HEK293 (cell line): ENCODE measurements at regions not wholly inside any gene's neighbourhood (a gene's known extent, or its start where the extent isn't known, plus 50 kb on each side); places are given as distances from the start of the nearest gene placed in this dataset.

Experiments
- CTCF ChIA-PET: fragments of 350-600 bp; formaldehyde crosslinking; extraction: SDS; loops from one replicate; lab custom pipeline; 2021; ENCODE audit warnings: antibody characterized with exemption; lab: Yijun Ruan, JAX
- POLR2A ChIA-PET: fragments of 300-600 bp; formaldehyde crosslinking; extraction: SDS; loops from one replicate; lab custom pipeline; 2020; ENCODE audit warnings: antibody characterized with exemption, inconsistent platforms; lab: Yijun Ruan, JAX
- H3K27ac ChIP-seq: fragments of 200-500 bp; sonication (Bioruptor generic); 2 replicates; pipeline ENCODE4 v1.5.1; 2014; ENCODE audit warnings: low read depth, low read length, control low read depth, inconsistent platforms; ENCODE audit errors: extremely low read depth
- H3K36me3 ChIP-seq, 2 experiments: fragments of 200-500 bp in 1 of 2; sonication (Bioruptor generic) in 1 of 2; 1 replicate in 1 of 2; 2 replicates in 1 of 2; pipeline ENCODE4 v1.5.1; 2014 to 2017; ENCODE audit warnings: inconsistent platforms in 2 of 2, low read length in 2 of 2; ENCODE audit not compliant: control insufficient read depth in 2 of 2, insufficient read depth in 1 of 2
- H3K4me1 ChIP-seq: fragments of 200-500 bp; sonication (Bioruptor generic); 2 replicates; pipeline ENCODE4 v1.5.1; 2014; ENCODE audit warnings: mild to moderate bottlenecking, low read length, inconsistent platforms; ENCODE audit not compliant: control insufficient read depth, insufficient read depth
- H3K4me3 ChIP-seq: 2 replicates; pipeline ENCODE4 v1.5.1; 2011; ENCODE audit warnings: low read depth, mild to moderate bottlenecking, control low read depth, low read length, moderate library complexity
- H3K9me3 ChIP-seq: fragments of 200-500 bp; sonication (Bioruptor generic); 2 replicates; pipeline ENCODE4 v1.5.1; 2014; ENCODE audit warnings: low read depth, low read length, inconsistent platforms; ENCODE audit not compliant: control insufficient read depth, insufficient read depth
- KLF1 ChIP-seq: fragments of 450-650 bp; formaldehyde crosslinking; IDR thresholded peaks from 2 replicates; pipeline ENCODE4 v1.5.1; 2016; ENCODE audit warnings: missing biosample characterization, missing genetic modification characterization
- OSR2 ChIP-seq: fragments of 450-650 bp; formaldehyde crosslinking; IDR thresholded peaks from 2 replicates; pipeline ENCODE4 v1.5.1; 2016; ENCODE audit warnings: missing biosample characterization, missing genetic modification characterization
- RBAK ChIP-seq: fragments of 450-650 bp; formaldehyde crosslinking; IDR thresholded peaks from 2 replicates; pipeline ENCODE4 v1.5.1; 2016; ENCODE audit warnings: missing biosample characterization, missing genetic modification characterization
- SP3 ChIP-seq: fragments of 450-650 bp; formaldehyde crosslinking; IDR thresholded peaks from 2 replicates; pipeline ENCODE4 v1.5.1; 2016; ENCODE audit warnings: missing biosample characterization, missing genetic modification characterization
- ZNF10 ChIP-seq: fragments of 450-650 bp; formaldehyde crosslinking; IDR thresholded peaks from 2 replicates; pipeline ENCODE4 v1.5.1; 2017; ENCODE audit warnings: missing biosample characterization, missing genetic modification characterization
- ZNF138 ChIP-seq: fragments of 450-650 bp; formaldehyde crosslinking; IDR thresholded peaks from 2 replicates; pipeline ENCODE4 v1.5.1; 2016; ENCODE audit warnings: missing biosample characterization, missing genetic modification characterization, borderline replicate concordance
- ZNF146 ChIP-seq: fragments of 450-650 bp; formaldehyde crosslinking; IDR thresholded peaks from 2 replicates; pipeline ENCODE4 v1.5.1; 2016; ENCODE audit warnings: missing biosample characterization, missing genetic modification characterization
- ZNF155 ChIP-seq: fragments of 450-650 bp; formaldehyde crosslinking; IDR thresholded peaks from 2 replicates; pipeline ENCODE4 v1.5.1; 2016; ENCODE audit warnings: missing biosample characterization, missing genetic modification characterization
- ZNF221 ChIP-seq: fragments of 450-650 bp; formaldehyde crosslinking; IDR thresholded peaks from 2 replicates; pipeline ENCODE4 v1.5.1; 2017; ENCODE audit warnings: missing biosample characterization, missing genetic modification characterization, borderline replicate concordance
- ZNF311 ChIP-seq: fragments of 450-650 bp; formaldehyde crosslinking; IDR thresholded peaks from 2 replicates; pipeline ENCODE4 v1.5.1; 2017; ENCODE audit warnings: missing biosample characterization, missing genetic modification characterization, borderline replicate concordance
- ZNF473 ChIP-seq: fragments of 450-650 bp; formaldehyde crosslinking; IDR thresholded peaks from 2 replicates; pipeline ENCODE4 v1.5.1; 2017; ENCODE audit warnings: missing biosample characterization, missing genetic modification characterization
- ZNF521 ChIP-seq: fragments of 450-650 bp; formaldehyde crosslinking; IDR thresholded peaks from 2 replicates; pipeline ENCODE4 v1.5.1; 2017; ENCODE audit warnings: missing biosample characterization, mild to moderate bottlenecking, missing genetic modification characterization
- ZNF585B ChIP-seq: fragments of 450-650 bp; formaldehyde crosslinking; IDR thresholded peaks from 2 replicates; pipeline ENCODE4 v1.5.1; 2016; ENCODE audit warnings: missing biosample characterization, missing genetic modification characterization
- ZNF623 ChIP-seq: fragments of 450-650 bp; formaldehyde crosslinking; IDR thresholded peaks from 2 replicates; pipeline ENCODE4 v1.5.1; 2016; ENCODE audit warnings: missing biosample characterization, missing genetic modification characterization
- ZSCAN16 ChIP-seq: fragments of 450-650 bp; formaldehyde crosslinking; IDR thresholded peaks from 2 replicates; pipeline ENCODE4 v1.5.1; 2016; ENCODE audit warnings: missing biosample characterization, missing genetic modification characterization
- TF ChIP-seq, protein P1 (sequence below): fragments of 450-650 bp; formaldehyde crosslinking; IDR thresholded peaks from 2 replicates; pipeline ENCODE4 v1.5.1; 2016; ENCODE audit warnings: missing biosample characterization, missing genetic modification characterization, low read depth
- TF ChIP-seq, protein P2 (sequence below): fragments of 450-650 bp; formaldehyde crosslinking; IDR thresholded peaks from 2 replicates; pipeline ENCODE4 v1.5.1; 2017; ENCODE audit warnings: missing biosample characterization, missing genetic modification characterization
- TF ChIP-seq, protein P3 (sequence below): fragments of 450-650 bp; formaldehyde crosslinking; IDR thresholded peaks from 2 replicates; pipeline ENCODE4 v1.5.1; 2016; ENCODE audit warnings: missing biosample characterization, missing genetic modification characterization
- TF ChIP-seq, protein P4 (sequence below): fragments of 450-650 bp; formaldehyde crosslinking; IDR thresholded peaks from 2 replicates; pipeline ENCODE4 v1.5.0; 2017; ENCODE audit warnings: missing biosample characterization, missing genetic modification characterization, borderline replicate concordance
- TF ChIP-seq, protein P5 (sequence below): fragments of 450-650 bp; formaldehyde crosslinking; IDR thresholded peaks from 2 replicates; pipeline ENCODE4 v1.5.1; 2016; ENCODE audit warnings: missing biosample characterization, missing genetic modification characterization
- TF ChIP-seq, protein P6 (sequence below): fragments of 450-650 bp; IDR thresholded peaks from 2 replicates; pipeline ENCODE4 v1.5.1; 2018; ENCODE audit warnings: missing biosample characterization, missing genetic modification characterization
- TF ChIP-seq, protein P7 (sequence below): fragments of 450-650 bp; IDR thresholded peaks from 2 replicates; pipeline ENCODE4 v1.5.1; 2018; ENCODE audit warnings: missing biosample characterization, mild to moderate bottlenecking, missing genetic modification characterization

DNA sequence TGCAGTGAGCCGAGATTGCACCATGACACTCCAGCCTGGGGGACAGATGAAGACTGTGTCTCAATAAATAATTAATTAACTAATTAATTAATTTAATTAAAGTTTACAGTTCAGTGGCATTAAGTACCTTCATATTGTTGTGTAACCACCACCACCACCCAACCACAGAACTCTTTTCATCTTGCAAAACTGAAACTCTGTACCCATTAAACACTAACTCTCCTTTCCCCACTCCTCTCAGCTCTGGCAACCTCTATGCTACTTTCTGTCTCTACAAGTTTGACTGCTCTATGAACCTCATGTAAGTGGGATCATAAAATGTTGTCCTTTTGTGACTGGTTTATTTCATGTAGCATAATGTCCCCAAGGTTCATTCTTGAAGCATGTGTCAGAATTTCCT is 259.3 kb upstream of the MDFIC2 start (continued):
- no peak for TF ChIP-seq ZNF138 (tag by site-specific recombination)
- no peak for TF ChIP-seq ZNF155
- TF ChIP-seq OSR2, result no peak
- TF ChIP-seq, protein P1, sequence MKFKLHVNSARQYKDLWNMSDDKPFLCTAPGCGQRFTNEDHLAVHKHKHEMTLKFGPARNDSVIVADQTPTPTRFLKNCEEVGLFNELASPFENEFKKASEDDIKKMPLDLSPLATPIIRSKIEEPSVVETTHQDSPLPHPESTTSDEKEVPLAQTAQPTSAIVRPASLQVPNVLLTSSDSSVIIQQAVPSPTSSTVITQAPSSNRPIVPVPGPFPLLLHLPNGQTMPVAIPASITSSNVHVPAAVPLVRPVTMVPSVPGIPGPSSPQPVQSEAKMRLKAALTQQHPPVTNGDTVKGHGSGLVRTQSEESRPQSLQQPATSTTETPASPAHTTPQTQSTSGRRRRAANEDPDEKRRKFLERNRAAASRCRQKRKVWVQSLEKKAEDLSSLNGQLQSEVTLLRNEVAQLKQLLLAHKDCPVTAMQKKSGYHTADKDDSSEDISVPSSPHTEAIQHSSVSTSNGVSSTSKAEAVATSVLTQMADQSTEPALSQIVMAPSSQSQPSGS (tag by site-specific recombination), result no peak
- no peak for TF ChIP-seq ZNF221 (tag by site-specific recombination)

DNA sequence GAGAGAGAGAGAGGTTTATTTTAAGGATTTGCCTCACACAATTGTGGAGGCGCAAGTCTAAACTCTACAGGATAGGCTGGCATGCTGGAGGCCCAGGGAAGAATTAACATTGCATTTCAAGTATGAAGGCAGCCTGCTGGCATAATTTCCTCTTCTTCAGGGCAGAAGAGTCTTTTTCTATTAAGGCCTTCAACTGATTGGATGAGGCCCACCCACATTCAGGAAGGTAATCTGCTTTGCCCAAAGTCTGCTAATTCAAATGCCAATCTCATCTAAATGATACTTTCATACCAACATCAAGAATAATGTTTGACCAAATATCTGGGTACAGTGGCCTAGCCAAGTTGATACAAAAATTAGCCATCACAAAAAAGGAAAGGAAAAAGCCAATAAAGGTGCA is 258.1 kb upstream of the MDFIC2 start:
- Histone ChIP-seq H3K9me3 (no peaks in the 10 kb centered on the region), H3K27ac (no peak overlapping the region)
- TF ChIP-seq, protein P2, sequence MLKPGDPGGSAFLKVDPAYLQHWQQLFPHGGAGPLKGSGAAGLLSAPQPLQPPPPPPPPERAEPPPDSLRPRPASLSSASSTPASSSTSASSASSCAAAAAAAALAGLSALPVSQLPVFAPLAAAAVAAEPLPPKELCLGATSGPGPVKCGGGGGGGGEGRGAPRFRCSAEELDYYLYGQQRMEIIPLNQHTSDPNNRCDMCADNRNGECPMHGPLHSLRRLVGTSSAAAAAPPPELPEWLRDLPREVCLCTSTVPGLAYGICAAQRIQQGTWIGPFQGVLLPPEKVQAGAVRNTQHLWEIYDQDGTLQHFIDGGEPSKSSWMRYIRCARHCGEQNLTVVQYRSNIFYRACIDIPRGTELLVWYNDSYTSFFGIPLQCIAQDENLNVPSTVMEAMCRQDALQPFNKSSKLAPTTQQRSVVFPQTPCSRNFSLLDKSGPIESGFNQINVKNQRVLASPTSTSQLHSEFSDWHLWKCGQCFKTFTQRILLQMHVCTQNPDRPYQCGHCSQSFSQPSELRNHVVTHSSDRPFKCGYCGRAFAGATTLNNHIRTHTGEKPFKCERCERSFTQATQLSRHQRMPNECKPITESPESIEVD, result no peak
- TF ChIP-seq ZNF10 (tag by site-specific recombination), result peak; percentile 90

DNA sequence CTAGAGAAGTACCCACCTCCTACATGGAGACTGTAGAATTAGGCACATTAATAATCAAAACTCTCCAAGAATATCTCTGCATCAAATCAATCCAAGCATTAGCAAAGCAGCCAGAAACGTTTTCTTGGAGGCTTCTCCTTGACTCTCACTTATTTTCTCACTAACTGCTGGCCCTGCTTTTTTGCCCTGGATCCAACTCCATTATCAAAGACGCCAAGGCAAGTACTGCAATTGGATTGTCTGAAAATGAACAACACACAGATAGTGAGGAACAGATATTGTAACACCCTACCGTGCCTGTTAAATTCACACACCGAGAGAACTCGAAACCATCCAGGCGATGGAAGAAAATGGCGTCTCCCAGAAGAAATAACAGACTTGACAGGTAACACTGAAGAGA is 256.2 kb upstream of the MDFIC2 start:
- Histone ChIP-seq H3K4me3 (no peak overlapping the region), H3K9me3 (no peaks in the 10 kb centered on the region), H3K27ac (no peak overlapping the region), H3K36me3 (no peaks in the 10 kb centered on the region), H3K4me1 (no peaks in the 10 kb centered on the region)
- ChIA-PET CTCF (no interaction called here), POLR2A (no interaction called here)
- TF ChIP-seq, protein P3, sequence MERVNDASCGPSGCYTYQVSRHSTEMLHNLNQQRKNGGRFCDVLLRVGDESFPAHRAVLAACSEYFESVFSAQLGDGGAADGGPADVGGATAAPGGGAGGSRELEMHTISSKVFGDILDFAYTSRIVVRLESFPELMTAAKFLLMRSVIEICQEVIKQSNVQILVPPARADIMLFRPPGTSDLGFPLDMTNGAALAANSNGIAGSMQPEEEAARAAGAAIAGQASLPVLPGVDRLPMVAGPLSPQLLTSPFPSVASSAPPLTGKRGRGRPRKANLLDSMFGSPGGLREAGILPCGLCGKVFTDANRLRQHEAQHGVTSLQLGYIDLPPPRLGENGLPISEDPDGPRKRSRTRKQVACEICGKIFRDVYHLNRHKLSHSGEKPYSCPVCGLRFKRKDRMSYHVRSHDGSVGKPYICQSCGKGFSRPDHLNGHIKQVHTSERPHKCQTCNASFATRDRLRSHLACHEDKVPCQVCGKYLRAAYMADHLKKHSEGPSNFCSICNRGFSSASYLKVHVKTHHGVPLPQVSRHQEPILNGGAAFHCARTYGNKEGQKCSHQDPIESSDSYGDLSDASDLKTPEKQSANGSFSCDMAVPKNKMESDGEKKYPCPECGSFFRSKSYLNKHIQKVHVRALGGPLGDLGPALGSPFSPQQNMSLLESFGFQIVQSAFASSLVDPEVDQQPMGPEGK (tag by site-specific recombination), result no peak
- TF ChIP-seq ZNF473 (tag by site-specific recombination), result no peak
- TF ChIP-seq, protein P4, sequence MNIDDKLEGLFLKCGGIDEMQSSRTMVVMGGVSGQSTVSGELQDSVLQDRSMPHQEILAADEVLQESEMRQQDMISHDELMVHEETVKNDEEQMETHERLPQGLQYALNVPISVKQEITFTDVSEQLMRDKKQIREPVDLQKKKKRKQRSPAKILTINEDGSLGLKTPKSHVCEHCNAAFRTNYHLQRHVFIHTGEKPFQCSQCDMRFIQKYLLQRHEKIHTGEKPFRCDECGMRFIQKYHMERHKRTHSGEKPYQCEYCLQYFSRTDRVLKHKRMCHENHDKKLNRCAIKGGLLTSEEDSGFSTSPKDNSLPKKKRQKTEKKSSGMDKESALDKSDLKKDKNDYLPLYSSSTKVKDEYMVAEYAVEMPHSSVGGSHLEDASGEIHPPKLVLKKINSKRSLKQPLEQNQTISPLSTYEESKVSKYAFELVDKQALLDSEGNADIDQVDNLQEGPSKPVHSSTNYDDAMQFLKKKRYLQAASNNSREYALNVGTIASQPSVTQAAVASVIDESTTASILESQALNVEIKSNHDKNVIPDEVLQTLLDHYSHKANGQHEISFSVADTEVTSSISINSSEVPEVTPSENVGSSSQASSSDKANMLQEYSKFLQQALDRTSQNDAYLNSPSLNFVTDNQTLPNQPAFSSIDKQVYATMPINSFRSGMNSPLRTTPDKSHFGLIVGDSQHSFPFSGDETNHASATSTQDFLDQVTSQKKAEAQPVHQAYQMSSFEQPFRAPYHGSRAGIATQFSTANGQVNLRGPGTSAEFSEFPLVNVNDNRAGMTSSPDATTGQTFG (tag by site-specific recombination), result no peak
- TF ChIP-seq, protein P5, sequence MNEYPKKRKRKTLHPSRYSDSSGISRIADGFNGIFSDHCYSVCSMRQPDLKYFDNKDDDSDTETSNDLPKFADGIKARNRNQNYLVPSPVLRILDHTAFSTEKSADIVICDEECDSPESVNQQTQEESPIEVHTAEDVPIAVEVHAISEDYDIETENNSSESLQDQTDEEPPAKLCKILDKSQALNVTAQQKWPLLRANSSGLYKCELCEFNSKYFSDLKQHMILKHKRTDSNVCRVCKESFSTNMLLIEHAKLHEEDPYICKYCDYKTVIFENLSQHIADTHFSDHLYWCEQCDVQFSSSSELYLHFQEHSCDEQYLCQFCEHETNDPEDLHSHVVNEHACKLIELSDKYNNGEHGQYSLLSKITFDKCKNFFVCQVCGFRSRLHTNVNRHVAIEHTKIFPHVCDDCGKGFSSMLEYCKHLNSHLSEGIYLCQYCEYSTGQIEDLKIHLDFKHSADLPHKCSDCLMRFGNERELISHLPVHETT (tag by site-specific recombination), result no peak
- TF ChIP-seq ZNF311, result no peak
- no peak for TF ChIP-seq ZSCAN16 (tag by site-specific recombination)
- no peak for TF ChIP-seq ZNF521 (tag by site-specific recombination)
- no peak for TF ChIP-seq ZNF623
- TF ChIP-seq, protein P6, sequence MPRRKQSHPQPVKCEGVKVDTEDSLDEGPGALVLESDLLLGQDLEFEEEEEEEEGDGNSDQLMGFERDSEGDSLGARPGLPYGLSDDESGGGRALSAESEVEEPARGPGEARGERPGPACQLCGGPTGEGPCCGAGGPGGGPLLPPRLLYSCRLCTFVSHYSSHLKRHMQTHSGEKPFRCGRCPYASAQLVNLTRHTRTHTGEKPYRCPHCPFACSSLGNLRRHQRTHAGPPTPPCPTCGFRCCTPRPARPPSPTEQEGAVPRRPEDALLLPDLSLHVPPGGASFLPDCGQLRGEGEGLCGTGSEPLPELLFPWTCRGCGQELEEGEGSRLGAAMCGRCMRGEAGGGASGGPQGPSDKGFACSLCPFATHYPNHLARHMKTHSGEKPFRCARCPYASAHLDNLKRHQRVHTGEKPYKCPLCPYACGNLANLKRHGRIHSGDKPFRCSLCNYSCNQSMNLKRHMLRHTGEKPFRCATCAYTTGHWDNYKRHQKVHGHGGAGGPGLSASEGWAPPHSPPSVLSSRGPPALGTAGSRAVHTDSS (tag by site-specific recombination), result no peak
- TF ChIP-seq, protein P7, sequence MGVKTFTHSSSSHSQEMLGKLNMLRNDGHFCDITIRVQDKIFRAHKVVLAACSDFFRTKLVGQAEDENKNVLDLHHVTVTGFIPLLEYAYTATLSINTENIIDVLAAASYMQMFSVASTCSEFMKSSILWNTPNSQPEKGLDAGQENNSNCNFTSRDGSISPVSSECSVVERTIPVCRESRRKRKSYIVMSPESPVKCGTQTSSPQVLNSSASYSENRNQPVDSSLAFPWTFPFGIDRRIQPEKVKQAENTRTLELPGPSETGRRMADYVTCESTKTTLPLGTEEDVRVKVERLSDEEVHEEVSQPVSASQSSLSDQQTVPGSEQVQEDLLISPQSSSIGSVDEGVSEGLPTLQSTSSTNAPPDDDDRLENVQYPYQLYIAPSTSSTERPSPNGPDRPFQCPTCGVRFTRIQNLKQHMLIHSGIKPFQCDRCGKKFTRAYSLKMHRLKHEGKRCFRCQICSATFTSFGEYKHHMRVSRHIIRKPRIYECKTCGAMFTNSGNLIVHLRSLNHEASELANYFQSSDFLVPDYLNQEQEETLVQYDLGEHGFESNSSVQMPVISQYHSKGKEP (tag by site-specific recombination), result no peak
- TF ChIP-seq ZNF146 (tag by site-specific recombination), result no peak
- no peak for TF ChIP-seq RBAK (tag by site-specific recombination)
- TF ChIP-seq ZNF585B (tag by site-specific recombination), result no peak
- TF ChIP-seq OSR2, result no peak
- TF ChIP-seq SP3 (tag by site-specific recombination), result no peak
- no peak for TF ChIP-seq KLF1 (tag by site-specific recombination)

More for the DNA sequence above, 258.1 kb upstream of the MDFIC2 start:
- H3K4me3 ChIP-seq, result no peak overlapping the region
- H3K36me3 ChIP-seq, result no peaks in the 10 kb centered on the region
- no peaks in the 10 kb centered on the region for H3K4me1 ChIP-seq
- CTCF ChIA-PET, result no interaction called here
- POLR2A ChIA-PET, result no interaction called here
